SU-DHL-6 (cell line): ENCODE measurements at regions not wholly inside any gene's neighbourhood (a gene's known extent, or its start where the extent isn't known, plus 50 kb on each side); places are given as distances from the start of the nearest gene placed in this dataset.

Experiments used
- H2AFZ ChIP-seq: fragments of 200-600 bp; sonication (generic); 2 replicates; pipeline ENCODE4 v1.6.1; 2014; ENCODE audit warnings: low read depth, mild to moderate bottlenecking, moderate library complexity, mixed read lengths, antibody characterized with exemption, low read length; ENCODE audit not compliant: severe bottlenecking
- H3F3A ChIP-seq: fragments of 200-600 bp; shearing (Covaris generic); 2 replicates; pipeline ENCODE4 v1.6.0; 2016; ENCODE audit warnings: antibody characterized with exemption, mild to moderate bottlenecking; ENCODE audit not compliant: insufficient read depth
- H3K27ac ChIP-seq: fragments of 200-600 bp; sonication (generic); 2 replicates; pipeline ENCODE4 v1.5.1; 2016; ENCODE audit warnings: low read depth, mild to moderate bottlenecking, low read length, moderate library complexity, mixed read lengths
- H3K27me3 ChIP-seq: fragments of 200-600 bp; sonication (generic), shearing (Covaris generic); 2 replicates; pipeline ENCODE4 v1.6.0; 2014; ENCODE audit warnings: mild to moderate bottlenecking, low read length
- H3K36me3 ChIP-seq: fragments of 200-600 bp; sonication (generic); 2 replicates; pipeline ENCODE4 v1.6.1; 2014; ENCODE audit warnings: mild to moderate bottlenecking, low read length, mixed read lengths
- H3K4me2 ChIP-seq: fragments of 300-600, 200-600 bp; shearing (Covaris generic), sonication (generic); 2 replicates; pipeline ENCODE4 v1.6.0; 2014; ENCODE audit warnings: low read length, low read depth, mild to moderate bottlenecking; ENCODE audit not compliant: poor library complexity, severe bottlenecking
- H3K4me3 ChIP-seq: fragments of 200-600 bp; sonication (generic); 2 replicates; pipeline ENCODE4 v1.5.1; 2014; ENCODE audit warnings: antibody characterized with exemption, low read length, mild to moderate bottlenecking, mixed read lengths; ENCODE audit not compliant: insufficient read depth, poor library complexity, severe bottlenecking
- H3K79me2 ChIP-seq: fragments of 200-600 bp; sonication (generic); 2 replicates; pipeline ENCODE4 v1.6.1; 2014; ENCODE audit warnings: mild to moderate bottlenecking, low read length, moderate library complexity; ENCODE audit not compliant: insufficient read depth
- H3K9ac ChIP-seq: fragments of 200-600 bp; sonication (generic); 2 replicates; pipeline ENCODE4 v1.7.0; 2014; ENCODE audit warnings: mild to moderate bottlenecking, low read length
- H3K9me2 ChIP-seq: fragments of 200-600 bp; sonication (generic); replicated peaks from 2 replicates; pipeline ENCODE4 v1.6.1; 2014; ENCODE audit warnings: low read length; ENCODE audit not compliant: insufficient read depth
- H3K9me3 ChIP-seq: fragments of 200-600 bp; sonication (generic); 2 replicates; pipeline ENCODE4 v1.6.1; 2014; ENCODE audit warnings: low read length, mixed read lengths; ENCODE audit not compliant: insufficient read depth
- H4K20me1 ChIP-seq: fragments of 200-600 bp; sonication (generic); 2 replicates; pipeline ENCODE4 v1.6.1; 2014; ENCODE audit warnings: low read depth, mild to moderate bottlenecking, antibody characterized with exemption, low read length, moderate library complexity, mixed read lengths
- EZH2phosphoT487 ChIP-seq: fragments of 200-600 bp; sonication (generic), shearing (Covaris generic); conservative IDR thresholded peaks from 2 replicates; pipeline ENCODE4 v1.6.1; 2018; ENCODE audit warnings: mild to moderate bottlenecking, antibody characterized with exemption, low read length, moderate library complexity, mixed read lengths
- TF ChIP-seq, protein P1 (sequence below): fragments of 200-600 bp; sonication (generic); IDR thresholded peaks from one replicate; pipeline ENCODE4 v1.5.1; 2017; ENCODE audit warnings: antibody characterized with exemption, mild to moderate bottlenecking, low read length, moderate library complexity; ENCODE audit not compliant: insufficient read depth, poor library complexity, severe bottlenecking

DNA sequence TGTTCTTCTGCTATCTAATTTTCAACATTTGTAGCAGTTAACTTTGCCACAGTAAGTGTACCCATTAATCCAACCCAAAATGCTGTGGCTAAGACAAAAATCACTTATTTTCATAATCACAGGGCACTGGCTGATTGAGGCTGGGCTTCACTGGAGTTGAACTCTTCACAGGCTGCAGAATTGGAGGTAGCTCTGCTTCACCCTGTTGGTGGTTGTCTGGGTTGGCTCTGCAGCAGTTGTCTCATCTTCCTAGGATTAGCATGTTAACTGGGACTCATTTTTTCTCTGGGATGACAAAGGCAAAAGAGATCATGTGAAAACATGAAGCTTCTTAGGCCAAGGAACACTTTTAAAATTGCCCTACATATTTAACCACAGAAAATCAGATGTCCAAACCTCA is 518.9 kb downstream of the TLR4 start:
- H3F3A ChIP-seq: no peaks in the 10 kb centered on the region
- no peaks in the 10 kb centered on the region for H4K20me1 ChIP-seq
- H3K4me3 ChIP-seq: no peak overlapping the region
- H3K79me2 ChIP-seq: no peaks in the 10 kb centered on the region
- no peak overlapping the region for H3K9ac ChIP-seq
- TF ChIP-seq EZH2phosphoT487: no peak
- TF ChIP-seq, protein P1, sequence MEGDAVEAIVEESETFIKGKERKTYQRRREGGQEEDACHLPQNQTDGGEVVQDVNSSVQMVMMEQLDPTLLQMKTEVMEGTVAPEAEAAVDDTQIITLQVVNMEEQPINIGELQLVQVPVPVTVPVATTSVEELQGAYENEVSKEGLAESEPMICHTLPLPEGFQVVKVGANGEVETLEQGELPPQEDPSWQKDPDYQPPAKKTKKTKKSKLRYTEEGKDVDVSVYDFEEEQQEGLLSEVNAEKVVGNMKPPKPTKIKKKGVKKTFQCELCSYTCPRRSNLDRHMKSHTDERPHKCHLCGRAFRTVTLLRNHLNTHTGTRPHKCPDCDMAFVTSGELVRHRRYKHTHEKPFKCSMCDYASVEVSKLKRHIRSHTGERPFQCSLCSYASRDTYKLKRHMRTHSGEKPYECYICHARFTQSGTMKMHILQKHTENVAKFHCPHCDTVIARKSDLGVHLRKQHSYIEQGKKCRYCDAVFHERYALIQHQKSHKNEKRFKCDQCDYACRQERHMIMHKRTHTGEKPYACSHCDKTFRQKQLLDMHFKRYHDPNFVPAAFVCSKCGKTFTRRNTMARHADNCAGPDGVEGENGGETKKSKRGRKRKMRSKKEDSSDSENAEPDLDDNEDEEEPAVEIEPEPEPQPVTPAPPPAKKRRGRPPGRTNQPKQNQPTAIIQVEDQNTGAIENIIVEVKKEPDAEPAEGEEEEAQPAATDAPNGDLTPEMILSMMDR: no peak
- H3K9me2 ChIP-seq: no peaks in the 10 kb centered on the region
- H3K27ac ChIP-seq: no peak overlapping the region
- H3K36me3 ChIP-seq: no peaks in the 10 kb centered on the region
- no peaks in the 10 kb centered on the region for H3K9me3 ChIP-seq
- no peak overlapping the region for H3K4me2 ChIP-seq
- H3K27me3 ChIP-seq: no peaks in the 10 kb centered on the region
- H2AFZ ChIP-seq: no peak overlapping the region

GRCh38 chr9:118230329-118230728 is 526.1 kb downstream of the TLR4 start:
- H4K20me1 ChIP-seq: no peaks in the 10 kb centered on the region
- no peaks in the 10 kb centered on the region for H3K9me2 ChIP-seq
- no peak overlapping the region for H2AFZ ChIP-seq
- H3K36me3 ChIP-seq: no peaks in the 10 kb centered on the region
- TF ChIP-seq EZH2phosphoT487: no peak
- TF ChIP-seq, protein P1: no peak
- no peaks in the 10 kb centered on the region for H3K27me3 ChIP-seq
- no peaks in the 10 kb centered on the region for H3F3A ChIP-seq
- no peak overlapping the region for H3K4me3 ChIP-seq
- no peak overlapping the region for H3K9ac ChIP-seq
- H3K9me3 ChIP-seq: no peaks in the 10 kb centered on the region
- no peak overlapping the region for H3K4me2 ChIP-seq
- H3K79me2 ChIP-seq: no peaks in the 10 kb centered on the region
- no peak overlapping the region for H3K27ac ChIP-seq

DNA sequence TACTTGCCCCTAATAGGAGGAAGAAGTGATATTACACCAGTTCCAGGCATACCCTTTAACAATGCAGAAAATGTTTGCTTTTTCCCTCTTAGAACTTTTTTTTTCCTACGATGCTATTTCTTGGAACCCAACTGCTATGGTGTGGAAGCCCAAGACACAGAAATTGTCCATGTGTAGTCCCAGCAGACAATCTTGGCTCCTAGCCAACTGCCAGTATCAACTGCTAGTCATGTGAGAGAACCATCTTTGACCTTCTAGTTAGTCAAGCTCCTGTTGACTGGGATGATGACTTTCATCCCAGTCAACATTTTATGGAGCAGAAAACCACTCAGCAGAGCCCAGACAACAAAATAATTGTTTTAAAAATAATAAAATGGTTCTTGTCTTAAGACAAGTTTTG is 532.4 kb downstream of the TLR4 start:
- H3K4me2 ChIP-seq: no peak overlapping the region
- no peaks in the 10 kb centered on the region for H3K79me2 ChIP-seq
- no peaks in the 10 kb centered on the region for H3K9me2 ChIP-seq
- no peaks in the 10 kb centered on the region for H4K20me1 ChIP-seq
- no peaks in the 10 kb centered on the region for H3F3A ChIP-seq
- no peak overlapping the region for H2AFZ ChIP-seq
- H3K9me3 ChIP-seq: no peaks in the 10 kb centered on the region
- H3K4me3 ChIP-seq: no peak overlapping the region
- H3K27me3 ChIP-seq: no peaks in the 10 kb centered on the region
- no peak overlapping the region for H3K9ac ChIP-seq
- TF ChIP-seq, protein P1: no peak
- no peak for TF ChIP-seq EZH2phosphoT487
- no peaks in the 10 kb centered on the region for H3K36me3 ChIP-seq
- no peak overlapping the region for H3K27ac ChIP-seq
